Left ventricle myocardium inferior (tissue), 1 donor: ENCODE measurements at regions not wholly inside any gene's neighbourhood (a gene's known extent, or its start where the extent isn't known, plus 50 kb on each side); places are given as distances from the start of the nearest gene placed in this dataset.

Experiments used
- DNase-seq: peaks from one replicate; pipeline ENCODE4 v3.0.0-alpha.2; 2020
- H3K27ac ChIP-seq: fragments of 200-600 bp; replicated peaks from 2 replicates; pipeline ENCODE4 v1.8.0; 2021
- H3K27me3 ChIP-seq: fragments of 200-600 bp; 2 replicates; pipeline ENCODE4 v1.8.0; 2021; ENCODE audit warnings: low read depth
- H3K36me3 ChIP-seq: fragments of 200-600 bp; 2 replicates; pipeline ENCODE4 v1.8.0; 2021
- H3K4me1 ChIP-seq: fragments of 200-600 bp; 2 replicates; pipeline ENCODE4 v1.8.0; 2021
- H3K4me3 ChIP-seq: fragments of 200-600 bp; 2 replicates; pipeline ENCODE4 v1.8.0; 2021; ENCODE audit warnings: mild to moderate bottlenecking, moderate library complexity
- H3K9me3 ChIP-seq: fragments of 200-600 bp; replicated peaks from 2 replicates; pipeline ENCODE4 v1.8.0; 2021
- intact Hi-C: fragments of 100-400 bp; cut with micrococcal nuclease; formaldehyde crosslinking; loops from one replicate; pipeline ENCODE4 v1.11.0; 2022
- TF ChIP-seq, protein P1 (sequence below): fragments of 200-600 bp; IDR thresholded peaks from 2 replicates; pipeline ENCODE4 v1.8.0; 2021; ENCODE audit warnings: antibody characterized with exemption, mild to moderate bottlenecking, borderline replicate concordance
- donor health status: DM: no; HTN: yes; CAD: no; lungs with severe emphysema.

GRCh38 chr2:145408980-145409379, 889.1 kb upstream of the ZEB2 start:
- TF ChIP-seq, protein P1, sequence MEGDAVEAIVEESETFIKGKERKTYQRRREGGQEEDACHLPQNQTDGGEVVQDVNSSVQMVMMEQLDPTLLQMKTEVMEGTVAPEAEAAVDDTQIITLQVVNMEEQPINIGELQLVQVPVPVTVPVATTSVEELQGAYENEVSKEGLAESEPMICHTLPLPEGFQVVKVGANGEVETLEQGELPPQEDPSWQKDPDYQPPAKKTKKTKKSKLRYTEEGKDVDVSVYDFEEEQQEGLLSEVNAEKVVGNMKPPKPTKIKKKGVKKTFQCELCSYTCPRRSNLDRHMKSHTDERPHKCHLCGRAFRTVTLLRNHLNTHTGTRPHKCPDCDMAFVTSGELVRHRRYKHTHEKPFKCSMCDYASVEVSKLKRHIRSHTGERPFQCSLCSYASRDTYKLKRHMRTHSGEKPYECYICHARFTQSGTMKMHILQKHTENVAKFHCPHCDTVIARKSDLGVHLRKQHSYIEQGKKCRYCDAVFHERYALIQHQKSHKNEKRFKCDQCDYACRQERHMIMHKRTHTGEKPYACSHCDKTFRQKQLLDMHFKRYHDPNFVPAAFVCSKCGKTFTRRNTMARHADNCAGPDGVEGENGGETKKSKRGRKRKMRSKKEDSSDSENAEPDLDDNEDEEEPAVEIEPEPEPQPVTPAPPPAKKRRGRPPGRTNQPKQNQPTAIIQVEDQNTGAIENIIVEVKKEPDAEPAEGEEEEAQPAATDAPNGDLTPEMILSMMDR, result no peak
- Histone ChIP-seq H3K36me3 (no peaks in the 10 kb centered on the region), H3K4me1 (no peaks in the 10 kb centered on the region), H3K9me3 (peaks cover 5% of the 10 kb centered on the region), H3K4me3 (no peak overlapping the region), H3K27ac (no peak overlapping the region), H3K27me3 (no peaks in the 10 kb centered on the region)
- DNase-seq, result no peak
- intact Hi-C loops, result no loop called here

DNA sequence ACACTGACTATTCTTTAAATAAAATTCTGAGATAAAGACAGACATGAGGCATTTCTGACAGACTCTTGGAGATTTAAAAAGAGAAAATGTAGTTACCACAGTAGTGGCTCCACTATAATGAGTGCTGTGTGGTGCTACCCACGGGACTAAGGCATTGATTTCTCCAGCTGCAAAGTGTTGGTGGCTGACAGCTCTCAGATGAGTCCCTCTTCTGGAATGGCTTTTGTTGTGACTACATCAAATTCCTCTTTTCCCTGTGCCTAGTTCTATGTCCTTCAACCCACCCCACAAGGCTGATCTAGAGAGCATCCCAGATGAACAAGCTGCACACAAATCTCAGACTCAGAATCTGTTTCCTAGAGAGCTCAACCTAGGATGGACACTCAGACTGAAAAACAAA, 884.8 kb upstream of the ZEB2 start:
- no peaks in the 10 kb centered on the region for H3K9me3 ChIP-seq
- no peaks in the 10 kb centered on the region for H3K27me3 ChIP-seq
- H3K4me3 ChIP-seq, result no peak overlapping the region
- no peak for DNase-seq
- no peaks in the 10 kb centered on the region for H3K36me3 ChIP-seq
- TF ChIP-seq, protein P1, result no peak
- H3K4me1 ChIP-seq, result no peaks in the 10 kb centered on the region
- intact Hi-C loops, result no loop called here
- no peak overlapping the region for H3K27ac ChIP-seq

DNA sequence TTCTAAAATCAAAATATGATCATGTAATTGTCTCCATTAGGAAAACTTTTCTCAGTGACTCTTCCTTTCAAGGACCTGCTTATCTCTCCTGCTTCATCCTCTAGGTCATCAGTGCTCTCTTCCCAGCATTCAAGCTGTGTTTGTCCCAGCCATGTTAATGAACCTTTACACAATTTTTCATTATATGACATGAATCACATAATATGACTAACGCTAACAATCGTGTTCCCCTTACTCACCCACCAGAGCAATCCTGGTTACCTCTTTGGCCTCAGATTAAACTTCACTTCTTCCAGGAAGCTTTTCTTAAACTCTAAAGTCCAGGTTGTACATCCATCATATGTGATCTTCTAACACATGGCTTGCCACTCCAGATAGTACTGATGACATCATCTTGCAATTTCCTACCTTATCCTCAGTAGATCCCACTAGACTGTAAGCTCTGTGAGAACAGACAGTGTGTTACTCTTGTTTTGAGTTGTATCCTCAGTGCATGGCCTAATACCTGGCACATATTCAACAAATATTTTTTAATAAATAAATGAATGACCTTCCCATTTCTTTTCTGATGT, 882.9 kb upstream of the ZEB2 start:
- H3K4me3 ChIP-seq, result no peak overlapping the region
- intact Hi-C loops, result no loop called here
- H3K27me3 ChIP-seq, result no peaks in the 10 kb centered on the region
- no peaks in the 10 kb centered on the region for H3K9me3 ChIP-seq
- TF ChIP-seq, protein P1, result no peak
- H3K36me3 ChIP-seq, result no peaks in the 10 kb centered on the region
- H3K27ac ChIP-seq, result no peak overlapping the region
- no peaks in the 10 kb centered on the region for H3K4me1 ChIP-seq
- DNase-seq, result no peak

DNA sequence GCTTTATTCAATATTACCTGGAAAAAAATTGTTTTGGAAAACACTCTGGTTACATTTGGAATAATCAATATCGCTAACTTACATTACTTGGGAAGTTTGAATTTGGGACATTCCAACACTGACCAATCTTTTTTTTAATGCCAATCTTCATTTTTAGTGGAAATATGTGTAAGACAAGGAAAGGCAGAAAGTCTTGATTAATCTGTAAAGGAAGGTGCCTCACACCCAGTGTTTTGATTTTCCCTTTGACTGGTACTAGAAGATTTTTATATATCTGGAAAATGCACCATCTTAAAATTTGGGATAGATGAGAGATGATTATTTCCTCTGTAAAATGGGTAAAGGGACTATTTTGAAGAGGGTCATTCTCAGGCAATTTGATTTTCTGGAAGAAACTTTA, 879.2 kb upstream of the ZEB2 start:
- Histone ChIP-seq H3K4me1 (no peaks in the 10 kb centered on the region), H3K9me3 (peaks cover 4% of the 10 kb centered on the region), H3K27me3 (no peaks in the 10 kb centered on the region), H3K4me3 (no peak overlapping the region), H3K27ac (no peak overlapping the region), H3K36me3 (no peaks in the 10 kb centered on the region)
- TF ChIP-seq, protein P1, result no peak
- no peak for DNase-seq
- intact Hi-C loops, result no loop called here

DNA sequence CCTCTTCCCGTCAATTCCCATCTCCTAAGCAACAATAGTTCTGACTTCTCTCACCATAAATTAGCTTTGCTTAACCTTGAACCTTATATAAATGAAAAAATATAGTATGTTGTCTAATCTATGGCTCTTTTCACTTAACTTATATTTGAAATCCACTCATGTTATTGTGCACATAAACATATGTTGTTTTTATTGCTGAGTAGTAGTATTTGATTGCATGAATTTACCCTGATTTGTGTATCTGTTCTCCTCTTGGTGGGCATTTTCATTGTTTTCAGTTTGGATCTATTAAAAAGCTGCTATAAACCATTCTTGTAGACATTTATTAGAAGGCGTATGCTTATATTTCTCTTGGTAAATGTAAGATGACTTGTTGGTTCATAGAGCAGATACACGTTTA, 874.3 kb upstream of the ZEB2 start:
- intact Hi-C loops, result no loop called here

More for the DNA sequence above, 874.3 kb upstream of the ZEB2 start:
- Histone ChIP-seq H3K36me3 (no peaks in the 10 kb centered on the region), H3K4me3 (no peak overlapping the region), H3K4me1 (no peaks in the 10 kb centered on the region), H3K9me3 (peaks cover 13% of the 10 kb centered on the region), H3K27ac (no peak overlapping the region), H3K27me3 (no peaks in the 10 kb centered on the region)
- DNase-seq, result no peak
- TF ChIP-seq, protein P1, result no peak
